ENCODE measurements at regions not wholly inside any gene's neighbourhood (a gene's known extent, or its start where the extent isn't known, plus 50 kb on each side); places are given as distances from the start of the nearest gene placed in this dataset.

GRCh38 chr4:158025131-158025530 is 147.7 kb downstream of the GASK1B start:
- Histone ChIP-seq H3K4me1 (ENCODE audit: insufficient read depth, low read length, poor library complexity, severe bottlenecking) (no peaks in the 10 kb centered on the region), H4K20me1 (ENCODE audit: insufficient read depth, low read length) (no peaks in the 10 kb centered on the region), H3K4me2 (ENCODE audit: low read length) (no peak overlapping the region), H3K9me2 (ENCODE audit: insufficient read depth, low read length) (no peaks in the 10 kb centered on the region), H3K79me2 (ENCODE audit: insufficient read depth, low read depth, low read length) (no peaks in the 10 kb centered on the region), H3K4me3 (ENCODE audit: low read depth, low read length, poor library complexity, severe bottlenecking) (no peak overlapping the region), H2AFZ (ENCODE audit: low read length) (no peak overlapping the region), H3K36me3 (ENCODE audit: insufficient read depth, low read length) (no peaks in the 10 kb centered on the region), H3K9me3 (ENCODE audit: low read length) (no peaks in the 10 kb centered on the region), H3K27ac (ENCODE audit: low read depth, low read length, poor library complexity, severe bottlenecking) (no peak overlapping the region)
- no TSS peak for BruUV-seq (replicated peaks)
- ChIA-PET POLR2A (interaction anchor here (1.4 kb wide), 1 partner anchor 11 kb away, joined by 3 read pairs; no protein-coding TSS in a partner anchor), CTCF (ENCODE audit: unreplicated experiment) (no interaction called here)
- intact Hi-C loops (cut with micrococcal nuclease; ENCODE audit: unreplicated experiment) = no loop called here
- DNase-seq (ENCODE audit: low spot score) = no peak
- TF ChIP-seq EZH2phosphoT487 (IDR thresholded peaks at IDR 0.05; ENCODE audit: borderline replicate concordance, low read depth, low read length) = no peak

GRCh38 chr4:158020734-158021346 is 152.0 kb downstream of the GASK1B start:
- Histone ChIP-seq H3K27ac (ENCODE audit: low read depth, low read length, poor library complexity, severe bottlenecking) (no peak overlapping the region), H3K79me2 (ENCODE audit: insufficient read depth, low read depth, low read length) (no peaks in the 10 kb centered on the region), H3K9me2 (ENCODE audit: insufficient read depth, low read length) (no peaks in the 10 kb centered on the region), H3K4me2 (ENCODE audit: low read length) (no peak overlapping the region), H4K20me1 (ENCODE audit: insufficient read depth, low read length) (no peaks in the 10 kb centered on the region), H3K4me3 (ENCODE audit: low read depth, low read length, poor library complexity, severe bottlenecking) (no peak overlapping the region), H2AFZ (ENCODE audit: low read length) (no peak overlapping the region), H3K9me3 (ENCODE audit: low read length) (no peaks in the 10 kb centered on the region), H3K36me3 (ENCODE audit: insufficient read depth, low read length) (no peaks in the 10 kb centered on the region), H3K4me1 (ENCODE audit: insufficient read depth, low read length, poor library complexity, severe bottlenecking) (no peaks in the 10 kb centered on the region)
- TF ChIP-seq CTCF (conservative IDR thresholded peaks at IDR 0.05; ENCODE audit: low read length) = no peak
- TF ChIP-seq EZH2phosphoT487 (IDR thresholded peaks at IDR 0.05; ENCODE audit: borderline replicate concordance, low read depth, low read length) = no peak
- DNase-seq (ENCODE audit: low spot score) = no peak
- intact Hi-C loops (cut with micrococcal nuclease; ENCODE audit: unreplicated experiment) = no loop called here
- ChIA-PET POLR2A (interaction anchor here (0.7 to 1.1 kb wide), 2 partner anchors 35 to 91 kb away, joined by 3 read pairs; no protein-coding TSS in a partner anchor), CTCF (ENCODE audit: unreplicated experiment) (no interaction called here)
- BruUV-seq (replicated peaks) = no TSS peak

GRCh38 chr4:158020176-158020575 is 152.6 kb downstream of the GASK1B start:
- Histone ChIP-seq H3K4me3 (ENCODE audit: low read depth, low read length, poor library complexity, severe bottlenecking) (no peak overlapping the region), H3K79me2 (ENCODE audit: insufficient read depth, low read depth, low read length) (no peaks in the 10 kb centered on the region), H3K4me2 (ENCODE audit: low read length) (no peak overlapping the region), H4K20me1 (ENCODE audit: insufficient read depth, low read length) (no peaks in the 10 kb centered on the region), H3K4me1 (ENCODE audit: insufficient read depth, low read length, poor library complexity, severe bottlenecking) (no peaks in the 10 kb centered on the region), H2AFZ (ENCODE audit: low read length) (no peak overlapping the region), H3K9me2 (ENCODE audit: insufficient read depth, low read length) (no peaks in the 10 kb centered on the region), H3K36me3 (ENCODE audit: insufficient read depth, low read length) (no peaks in the 10 kb centered on the region), H3K27ac (ENCODE audit: low read depth, low read length, poor library complexity, severe bottlenecking) (no peak overlapping the region), H3K9me3 (ENCODE audit: low read length) (no peaks in the 10 kb centered on the region)
- ChIA-PET CTCF (ENCODE audit: unreplicated experiment) (no interaction called here), POLR2A (interaction anchor here (1.1 kb wide), 1 partner anchor 36 kb away, joined by 3 read pairs; no protein-coding TSS in a partner anchor)
- BruUV-seq (replicated peaks) = no TSS peak
- TF ChIP-seq CTCF (conservative IDR thresholded peaks at IDR 0.05; ENCODE audit: low read length) (no peak), EZH2phosphoT487 (IDR thresholded peaks at IDR 0.05; ENCODE audit: borderline replicate concordance, low read depth, low read length) (no peak)
- no peak for DNase-seq (ENCODE audit: low spot score)
- intact Hi-C loops (cut with micrococcal nuclease; ENCODE audit: unreplicated experiment) = no loop called here
